GM21723 (cell line): ENCODE measurements at regions not wholly inside any gene's neighbourhood (a gene's known extent, or its start where the extent isn't known, plus 50 kb on each side); places are given as distances from the start of the nearest gene placed in this dataset.
A peak's percentile ranks its signal among the peaks of the same experiment; 100 is the strongest.

Source experiments
- ATAC-seq: cut with Tn5 transposase; IDR thresholded peaks from one replicate; pipeline ENCODE4 v1.9.1; 2021; ENCODE audit warnings: mild to moderate bottlenecking, moderate library complexity; ENCODE audit not compliant: unreplicated experiment

GRCh38 chr18:53819671-53820070, 404.8 kb downstream of the MBD2 start:
- no peak for ATAC-seq

- no peak for ATAC-seq
These were observed 405.3 kb downstream of the MBD2 start for GRCh38 chr18:53819174-53819573.

GRCh38 chr18:53817976-53818950, 406.2 kb downstream of the MBD2 start:
- no peak for ATAC-seq

GRCh38 chr18:53800171-53800570, 424.3 kb downstream of the MBD2 start:
- no peak for ATAC-seq

GRCh38 chr18:53799134-53799533, 425.3 kb downstream of the MBD2 start:
- ATAC-seq, result no peak

- no peak for ATAC-seq
These were observed 426.0 kb downstream of the MBD2 start for GRCh38 chr18:53798516-53798915.

GRCh38 chr18:53797998-53798495, 426.4 kb downstream of the MBD2 start:
- no peak for ATAC-seq

GRCh38 chr18:53796040-53796729, 428.3 kb downstream of the MBD2 start:
- ATAC-seq, result peak; percentile 88

- peak; percentile 21 for ATAC-seq
These were observed 428.9 kb downstream of the MBD2 start for GRCh38 chr18:53795610-53796009.

- no peak for ATAC-seq
These were observed 429.4 kb downstream of the MBD2 start for GRCh38 chr18:53795061-53795460.

- no peak for ATAC-seq
These were observed 431.7 kb downstream of the MBD2 start for GRCh38 chr18:53792762-53793161.

GRCh38 chr18:53790786-53791185, 433.7 kb downstream of the MBD2 start:
- no peak for ATAC-seq

GRCh38 chr18:53789376-53790247, 434.9 kb downstream of the MBD2 start:
- no peak for ATAC-seq

GRCh38 chr18:53785811-53786210, 438.7 kb downstream of the MBD2 start:
- ATAC-seq, result no peak

GRCh38 chr18:53784253-53784652, 440.2 kb downstream of the MBD2 start:
- no peak for ATAC-seq

GRCh38 chr18:53780666-53781065, 443.8 kb downstream of the MBD2 start:
- ATAC-seq, result no peak

GRCh38 chr18:53772293-53772692, 452.2 kb downstream of the MBD2 start:
- ATAC-seq, result no peak

- ATAC-seq, result no peak
These were observed 452.8 kb downstream of the MBD2 start for GRCh38 chr18:53771664-53772063.

- no peak for ATAC-seq
These were observed 459.3 kb downstream of the MBD2 start for GRCh38 chr18:53765211-53765610.

GRCh38 chr18:53764086-53764485, 460.4 kb downstream of the MBD2 start:
- ATAC-seq, result no peak

- ATAC-seq, result no peak
These were observed 467.1 kb downstream of the MBD2 start for GRCh38 chr18:53757328-53757727.
